Nephron progenitor cell (in vitro differentiated cells): ENCODE measurements at regions not wholly inside any gene's neighbourhood (a gene's known extent, or its start where the extent isn't known, plus 50 kb on each side); places are given as distances from the start of the nearest gene placed in this dataset.

Experiments
- DNase-seq: peaks from one replicate; pipeline ENCODE4 v3.0.0; 2021
- H3K27ac Mint-ChIP-seq: 2 replicates; pipeline ENCODE4 v1.8.0; 2021; ENCODE audit warnings: mild to moderate bottlenecking, moderate library complexity, mixed read lengths
- H3K27me3 Mint-ChIP-seq: 2 replicates; pipeline ENCODE4 v1.8.0; 2021; ENCODE audit warnings: mild to moderate bottlenecking, low read depth, mixed read lengths; ENCODE audit not compliant: poor library complexity
- H3K36me3 Mint-ChIP-seq: 2 replicates; pipeline ENCODE4 v1.8.0; 2021; ENCODE audit warnings: low read depth, mixed read lengths
- H3K4me1 Mint-ChIP-seq: 2 replicates; pipeline ENCODE4 v1.8.0; 2021; ENCODE audit warnings: mixed read lengths
- H3K4me3 Mint-ChIP-seq: 2 replicates; pipeline ENCODE4 v1.8.0; 2021; ENCODE audit warnings: mild to moderate bottlenecking, moderate library complexity, mixed read lengths
- H3K9me3 Mint-ChIP-seq: 2 replicates; pipeline ENCODE4 v1.8.0; 2021; ENCODE audit warnings: mild to moderate bottlenecking, moderate library complexity, mixed read lengths
- TF ChIP-seq, protein P1 (sequence below): fragments of 200-600 bp; sonication (generic); IDR thresholded peaks from 2 replicates; pipeline ENCODE4 v1.5.0; 2021; ENCODE audit warnings: antibody characterized with exemption

DNA sequence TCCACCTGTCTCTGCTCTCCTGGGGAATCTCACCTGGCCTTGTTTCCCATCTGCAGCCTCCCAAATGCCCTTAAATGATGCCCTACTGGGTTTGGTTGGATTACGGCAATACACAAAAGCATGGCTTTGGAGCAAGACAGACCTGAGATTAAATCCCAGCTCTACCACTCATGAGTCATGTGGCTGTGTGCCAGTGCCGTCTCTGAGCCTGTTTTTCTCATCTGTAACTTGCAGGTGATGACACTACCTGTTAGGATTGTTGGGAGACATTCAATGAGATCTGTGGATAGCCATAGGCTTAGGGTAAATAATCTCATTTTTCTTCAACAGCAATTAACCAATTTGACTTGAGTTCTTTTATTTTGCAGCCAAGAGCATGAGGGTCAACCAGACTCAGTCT lies 240.3 kb downstream of the MAF start:
- no peaks in the 10 kb centered on the region for H3K4me1 Mint-ChIP-seq
- peak overlapping the region; percentile 5 for H3K27ac Mint-ChIP-seq
- H3K27me3 Mint-ChIP-seq = peaks cover 11% of the 10 kb centered on the region
- no peak overlapping the region for H3K4me3 Mint-ChIP-seq
- no peaks in the 10 kb centered on the region for H3K36me3 Mint-ChIP-seq
- DNase-seq = no peak
- TF ChIP-seq, protein P1, sequence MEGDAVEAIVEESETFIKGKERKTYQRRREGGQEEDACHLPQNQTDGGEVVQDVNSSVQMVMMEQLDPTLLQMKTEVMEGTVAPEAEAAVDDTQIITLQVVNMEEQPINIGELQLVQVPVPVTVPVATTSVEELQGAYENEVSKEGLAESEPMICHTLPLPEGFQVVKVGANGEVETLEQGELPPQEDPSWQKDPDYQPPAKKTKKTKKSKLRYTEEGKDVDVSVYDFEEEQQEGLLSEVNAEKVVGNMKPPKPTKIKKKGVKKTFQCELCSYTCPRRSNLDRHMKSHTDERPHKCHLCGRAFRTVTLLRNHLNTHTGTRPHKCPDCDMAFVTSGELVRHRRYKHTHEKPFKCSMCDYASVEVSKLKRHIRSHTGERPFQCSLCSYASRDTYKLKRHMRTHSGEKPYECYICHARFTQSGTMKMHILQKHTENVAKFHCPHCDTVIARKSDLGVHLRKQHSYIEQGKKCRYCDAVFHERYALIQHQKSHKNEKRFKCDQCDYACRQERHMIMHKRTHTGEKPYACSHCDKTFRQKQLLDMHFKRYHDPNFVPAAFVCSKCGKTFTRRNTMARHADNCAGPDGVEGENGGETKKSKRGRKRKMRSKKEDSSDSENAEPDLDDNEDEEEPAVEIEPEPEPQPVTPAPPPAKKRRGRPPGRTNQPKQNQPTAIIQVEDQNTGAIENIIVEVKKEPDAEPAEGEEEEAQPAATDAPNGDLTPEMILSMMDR = no peak
- H3K9me3 Mint-ChIP-seq = no peaks in the 10 kb centered on the region

DNA sequence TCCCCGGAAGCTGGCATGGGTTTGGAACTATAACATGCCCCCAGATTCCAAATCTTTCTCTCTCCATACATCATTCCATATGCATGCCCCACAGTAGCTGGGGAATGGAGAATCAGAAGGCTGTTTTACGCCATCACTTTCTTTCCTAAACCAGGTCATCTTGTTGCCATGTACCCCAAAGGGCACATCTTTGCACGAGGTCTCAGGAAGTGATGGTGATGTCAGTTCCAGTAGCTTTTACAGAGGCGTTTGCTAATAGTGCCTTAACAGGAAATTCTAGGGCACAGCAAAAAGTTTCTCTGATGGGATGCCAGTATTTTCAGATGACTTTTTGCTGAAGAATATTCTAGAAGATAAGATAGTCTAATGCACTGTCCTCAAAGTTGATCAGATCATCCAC lies 241.5 kb downstream of the MAF start:
- Mint-ChIP-seq H3K4me1 (no peaks in the 10 kb centered on the region), H3K27ac (no peak overlapping the region), H3K9me3 (no peaks in the 10 kb centered on the region), H3K36me3 (no peaks in the 10 kb centered on the region), H3K4me3 (no peak overlapping the region), H3K27me3 (peaks cover 11% of the 10 kb centered on the region)
- DNase-seq = no peak
- TF ChIP-seq, protein P1 = no peak

DNA sequence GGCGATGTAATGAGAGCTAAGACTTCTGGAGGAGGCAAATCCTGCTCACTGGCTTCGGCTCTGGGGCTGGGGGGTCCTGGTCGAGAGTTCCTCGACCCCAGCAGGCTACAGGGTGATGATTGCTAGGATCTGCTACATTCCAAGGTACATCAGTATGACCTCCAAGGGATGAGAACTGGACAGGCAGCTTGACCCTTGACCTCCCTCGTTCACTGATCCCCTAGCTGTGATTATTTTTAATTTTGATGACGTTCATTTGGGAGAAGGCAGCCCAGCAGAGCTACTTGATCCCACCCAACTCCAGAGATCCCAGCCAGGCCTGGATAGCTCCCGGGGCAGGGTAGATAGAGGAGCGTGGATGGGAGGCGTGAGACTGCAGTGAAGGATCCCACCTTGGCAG lies 242.3 kb downstream of the MAF start:
- Mint-ChIP-seq H3K36me3 (no peaks in the 10 kb centered on the region), H3K9me3 (no peaks in the 10 kb centered on the region), H3K27me3 (peaks cover 8% of the 10 kb centered on the region), H3K4me3 (no peak overlapping the region), H3K4me1 (no peaks in the 10 kb centered on the region), H3K27ac (no peak overlapping the region)
- TF ChIP-seq, protein P1 = no peak
- no peak for DNase-seq

DNA sequence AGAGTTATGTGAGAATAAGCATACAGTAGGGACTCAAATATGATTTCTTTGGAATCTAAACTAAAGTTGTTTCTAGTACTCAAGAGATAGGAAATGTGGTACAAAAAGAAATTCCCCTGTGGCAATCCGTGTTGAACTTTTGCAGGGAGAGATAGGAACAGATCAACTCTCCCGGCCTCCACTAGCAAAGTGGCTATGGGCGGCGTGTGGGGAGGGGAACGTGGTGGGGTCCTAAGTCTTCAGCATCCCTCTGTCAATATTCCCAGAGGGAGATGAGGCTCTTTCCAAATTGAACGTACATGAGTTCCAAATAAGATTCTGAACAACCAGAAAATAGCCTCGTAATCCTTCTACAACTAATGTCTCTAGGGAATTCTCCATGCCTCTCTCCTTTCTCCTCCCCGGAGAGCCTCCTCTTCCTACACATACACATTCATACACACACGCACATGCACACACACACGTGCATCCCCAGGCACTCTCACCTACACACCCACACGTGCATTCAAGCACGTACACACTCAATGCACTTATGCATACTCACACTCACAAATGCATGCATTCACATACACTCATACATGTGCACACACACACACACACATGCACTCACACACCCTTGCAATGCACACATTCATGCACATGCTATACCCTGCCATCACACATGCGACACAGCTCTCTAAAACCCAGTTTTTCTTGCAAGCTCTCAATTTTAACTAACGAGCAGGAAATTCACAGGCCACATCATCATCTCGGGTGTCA lies 244.8 kb downstream of the MAF start:
- Mint-ChIP-seq H3K36me3 (no peaks in the 10 kb centered on the region), H3K4me1 (peaks cover 4% of the 10 kb centered on the region), H3K27me3 (peaks cover 8% of the 10 kb centered on the region), H3K9me3 (no peaks in the 10 kb centered on the region), H3K4me3 (no peak overlapping the region), H3K27ac (no peak overlapping the region)
- DNase-seq = no peak
- TF ChIP-seq, protein P1 = no peak

DNA sequence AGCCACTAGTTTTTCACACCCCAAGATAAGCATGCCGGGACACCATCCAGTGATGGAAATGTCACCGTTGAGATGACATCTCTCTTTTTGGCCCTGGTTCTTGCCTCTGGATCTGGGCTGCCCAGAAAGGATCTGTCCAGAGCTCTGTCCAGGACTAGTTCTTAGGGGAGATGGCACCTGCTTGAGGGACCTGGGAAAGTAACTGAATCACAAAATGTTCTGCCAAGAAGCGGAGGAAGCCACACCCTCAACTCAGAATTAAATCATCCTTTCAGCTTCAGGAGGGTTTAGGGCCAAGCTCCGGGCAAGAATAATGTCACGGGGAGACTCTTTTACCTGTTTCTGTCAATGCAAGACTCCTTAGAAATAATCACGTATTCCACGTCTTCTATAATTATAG lies 248.6 kb downstream of the MAF start:
- no peaks in the 10 kb centered on the region for H3K27me3 Mint-ChIP-seq
- TF ChIP-seq, protein P1 = no peak
- H3K4me3 Mint-ChIP-seq = no peak overlapping the region
- no peaks in the 10 kb centered on the region for H3K36me3 Mint-ChIP-seq
- no peaks in the 10 kb centered on the region for H3K9me3 Mint-ChIP-seq
- H3K27ac Mint-ChIP-seq = no peak overlapping the region
- no peak for DNase-seq
- peaks cover 22% of the 10 kb centered on the region for H3K4me1 Mint-ChIP-seq

DNA sequence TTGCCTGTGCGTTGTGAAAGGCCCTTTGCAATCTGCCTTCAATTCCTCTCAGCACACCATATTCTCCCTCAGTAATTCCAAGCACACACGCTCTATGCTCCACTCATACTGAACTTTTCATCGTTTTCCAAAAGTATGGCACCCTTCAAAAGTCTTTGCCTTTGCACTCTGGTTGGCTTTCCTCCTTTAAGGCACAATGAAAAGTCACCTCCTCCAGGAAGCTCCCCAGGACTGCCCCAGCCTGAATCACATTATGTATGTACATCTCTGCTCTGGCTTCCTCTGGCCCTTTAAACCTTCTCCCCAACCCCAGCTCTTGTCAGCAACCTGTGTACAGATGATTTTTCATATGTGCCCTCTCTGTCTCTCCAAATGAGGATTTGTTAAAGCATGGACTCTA lies 250.7 kb downstream of the MAF start:
- no peak overlapping the region for H3K4me3 Mint-ChIP-seq
- H3K27me3 Mint-ChIP-seq = no peaks in the 10 kb centered on the region
- no peaks in the 10 kb centered on the region for H3K36me3 Mint-ChIP-seq
- no peaks in the 10 kb centered on the region for H3K9me3 Mint-ChIP-seq
- no peak for DNase-seq
- no peak overlapping the region for H3K27ac Mint-ChIP-seq
- TF ChIP-seq, protein P1 = no peak
- H3K4me1 Mint-ChIP-seq = peaks cover 23% of the 10 kb centered on the region
